ENCODE measurements at regions not wholly inside any gene's neighbourhood (a gene's known extent, or its start where the extent isn't known, plus 50 kb on each side); places are given as distances from the start of the nearest gene placed in this dataset.

DNA sequence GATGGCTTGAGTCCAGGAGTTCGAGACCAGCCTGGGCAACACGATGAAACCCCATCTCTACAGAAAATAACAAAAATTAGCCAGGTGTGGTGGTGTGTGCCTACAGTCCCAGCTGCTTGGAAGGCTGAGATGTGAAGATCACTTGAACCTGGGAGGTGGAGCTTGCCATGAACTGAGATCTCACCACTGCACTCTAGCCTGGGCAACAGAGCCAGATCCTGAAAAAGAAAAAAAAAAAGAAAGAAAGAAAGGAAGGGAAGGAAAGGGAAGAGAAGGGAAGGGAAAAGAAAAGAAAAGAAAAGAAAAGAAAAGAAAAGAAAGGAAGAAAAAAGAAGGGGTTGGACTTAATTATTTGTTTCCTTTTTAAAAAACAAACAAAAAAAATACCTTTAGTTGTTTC is 764.2 kb downstream of the IRX1 start:
- DNase-seq (ENCODE audit: low read depth in 4 of 4, low spot score in 3 of 4): no peak

DNA sequence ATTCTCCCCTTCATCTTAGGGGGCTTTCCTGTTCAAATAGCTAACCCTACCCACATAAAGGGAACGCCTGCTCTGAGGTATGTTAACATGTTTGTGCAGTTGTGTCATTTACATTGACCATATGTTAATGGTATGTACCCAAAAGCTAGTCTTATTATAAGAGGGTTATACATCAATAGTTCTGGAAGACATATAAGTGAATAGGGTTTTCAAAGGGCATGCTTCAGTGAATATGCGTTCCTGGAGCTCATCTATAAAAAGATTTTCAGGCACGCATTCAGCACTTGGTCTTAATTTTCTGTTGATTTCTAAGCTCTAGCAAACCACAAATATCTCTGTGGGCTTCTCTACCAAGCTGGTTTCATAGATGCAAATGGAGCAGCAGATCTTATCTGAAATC is 766.1 kb downstream of the IRX1 start:
- DNase-seq (ENCODE audit: low read depth in 4 of 4, low spot score in 3 of 4): no peak

DNA sequence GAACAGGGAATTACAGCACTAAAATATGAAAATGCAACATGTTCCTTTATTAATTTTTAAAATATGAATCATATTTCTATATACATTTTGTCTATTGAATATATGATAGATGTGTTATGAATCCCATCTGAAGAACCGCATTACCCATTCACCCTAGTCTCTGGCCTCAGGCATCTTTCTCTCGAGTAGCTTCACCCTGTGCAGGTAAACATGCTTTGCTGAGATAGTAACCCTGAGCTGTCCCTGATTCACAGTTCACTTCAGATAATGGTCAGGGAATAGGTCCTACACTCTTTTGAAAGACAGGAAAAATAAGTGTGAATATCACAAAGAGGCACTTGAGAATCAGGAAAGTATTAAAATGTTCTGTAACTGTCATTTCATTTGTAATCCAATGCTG is 766.8 kb downstream of the IRX1 start:
- DNase-seq (ENCODE audit: low read depth in 4 of 4, low spot score in 3 of 4): no peak

GRCh38 chr5:4363045-4363444 is 767.4 kb downstream of the IRX1 start:
- DNase-seq (ENCODE audit: low read depth in 4 of 4, low spot score in 3 of 4): no peak

- DNase-seq (ENCODE audit: low read depth in 4 of 4, low spot score in 3 of 4): no peak
These were observed 771.0 kb downstream of the IRX1 start for GRCh38 chr5:4366628-4367027.

GRCh38 chr5:4370218-4370617 is 769.9 kb upstream of the ADAMTS16 start:
- DNase-seq (ENCODE audit: low read depth in 4 of 4, low spot score in 3 of 4): no peak

- no peak for DNase-seq (ENCODE audit: low read depth in 4 of 4, low spot score in 3 of 4)
These were observed 767.6 kb upstream of the ADAMTS16 start for GRCh38 chr5:4372481-4372880.

GRCh38 chr5:4373051-4373820 is 766.9 kb upstream of the ADAMTS16 start:
- no peak for DNase-seq (ENCODE audit: low read depth in 4 of 4, low spot score in 3 of 4)

GRCh38 chr5:4374866-4375265 is 765.3 kb upstream of the ADAMTS16 start:
- no peak for DNase-seq (ENCODE audit: low read depth in 4 of 4, low spot score in 3 of 4)

DNA sequence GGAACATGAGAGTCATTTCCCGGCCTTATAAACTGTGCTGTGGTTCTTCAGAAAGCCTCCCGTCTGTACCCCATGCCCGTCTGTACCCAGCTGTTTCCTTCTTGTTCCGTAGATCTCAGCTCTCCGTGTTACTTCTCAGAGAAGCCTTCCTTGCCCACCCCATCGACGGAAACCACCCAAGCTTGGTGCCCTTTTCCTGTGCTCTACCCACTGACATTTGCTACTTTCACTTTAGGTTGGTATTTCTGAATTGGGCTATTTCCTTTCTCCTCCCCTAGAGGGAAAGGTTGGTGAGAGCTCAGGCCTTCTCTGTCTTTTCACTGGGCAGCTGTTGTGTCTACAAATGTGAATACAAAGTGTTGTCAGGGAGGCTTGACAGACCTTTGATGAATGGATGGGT is 764.5 kb upstream of the ADAMTS16 start:
- DNase-seq (ENCODE audit: low read depth in 4 of 4, low spot score in 3 of 4): no peak

GRCh38 chr5:4383102-4383501 is 757.0 kb upstream of the ADAMTS16 start:
- DNase-seq (ENCODE audit: low read depth in 4 of 4, low spot score in 3 of 4): peak in 3 of 4 donors; percentile 12 to 16 (median 14)

DNA sequence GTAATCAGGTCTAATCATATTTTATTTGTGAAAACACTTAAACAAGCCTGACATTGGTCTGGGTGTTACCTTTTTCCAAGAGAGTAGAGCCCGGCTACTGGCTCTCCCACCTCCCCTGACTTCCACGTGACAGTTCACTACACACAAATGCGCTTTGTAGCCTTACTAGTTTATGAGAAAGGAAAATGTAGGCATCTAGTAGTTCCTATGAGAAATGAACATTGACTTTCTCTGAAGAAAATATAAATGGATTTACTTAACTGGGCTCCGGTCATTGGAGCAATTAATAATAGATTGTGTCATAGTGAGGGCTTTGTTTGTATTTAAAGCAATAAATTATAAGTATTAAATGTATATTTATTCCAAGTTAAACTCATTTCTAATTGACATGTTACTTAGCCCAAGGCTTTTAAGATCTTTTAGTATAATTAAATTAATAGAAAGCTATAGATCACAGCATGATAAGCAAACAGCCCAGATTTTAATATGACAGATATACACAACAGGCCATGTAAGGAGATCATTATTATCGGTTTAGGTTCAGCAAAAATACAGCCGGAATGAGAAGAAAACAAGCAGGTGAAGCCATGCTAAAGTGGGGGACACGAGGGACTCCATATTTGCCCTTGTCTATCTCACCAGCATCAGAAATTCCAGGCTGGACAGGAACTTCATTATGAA is 756.5 kb upstream of the ADAMTS16 start:
- DNase-seq (ENCODE audit: low read depth in 4 of 4, low spot score in 3 of 4): peak in 1 of 4 donors; percentile 10

- no peak for DNase-seq (ENCODE audit: low read depth in 4 of 4, low spot score in 3 of 4)
These were observed 755.5 kb upstream of the ADAMTS16 start for GRCh38 chr5:4384649-4385048.

DNA sequence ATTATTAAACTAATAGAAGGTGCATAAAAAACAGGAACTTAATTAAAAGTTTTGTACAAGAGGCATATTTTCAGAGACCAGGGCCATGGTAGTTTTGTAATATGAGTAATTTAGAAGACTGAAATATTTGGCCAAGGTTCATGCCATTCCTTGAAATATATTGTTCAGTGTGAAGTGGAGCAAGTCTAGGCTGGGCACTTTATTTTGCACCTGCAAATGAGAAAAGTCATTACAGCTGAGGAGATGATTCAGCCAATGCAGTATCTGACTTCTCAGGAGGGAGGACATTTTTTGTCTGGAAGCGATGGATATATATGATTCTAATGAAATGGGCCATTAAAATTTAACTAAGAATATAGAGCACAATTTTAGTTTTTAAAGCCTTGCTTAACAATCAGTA is 754.0 kb upstream of the ADAMTS16 start:
- DNase-seq (ENCODE audit: low read depth in 4 of 4, low spot score in 3 of 4): no peak

DNA sequence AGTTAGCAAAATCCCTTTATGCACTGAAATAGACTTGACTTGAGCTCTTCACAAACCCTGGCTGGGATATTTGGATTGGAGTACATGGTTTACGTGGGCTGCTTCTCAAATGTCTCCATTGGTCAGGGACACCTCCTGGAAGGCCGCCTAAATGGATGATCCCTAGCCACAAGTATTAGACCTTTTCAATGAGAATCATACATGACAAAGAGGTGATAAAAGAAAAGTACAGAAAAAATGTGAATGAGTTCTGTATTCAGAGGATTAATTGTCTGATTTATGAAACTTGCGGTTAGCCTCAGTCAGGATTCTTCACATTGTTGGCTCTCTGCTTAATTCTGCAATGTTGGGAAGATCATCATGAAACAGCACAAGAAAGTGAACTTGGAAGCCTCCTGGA is 752.8 kb upstream of the ADAMTS16 start:
- no peak for DNase-seq (ENCODE audit: low read depth in 4 of 4, low spot score in 3 of 4)

DNA sequence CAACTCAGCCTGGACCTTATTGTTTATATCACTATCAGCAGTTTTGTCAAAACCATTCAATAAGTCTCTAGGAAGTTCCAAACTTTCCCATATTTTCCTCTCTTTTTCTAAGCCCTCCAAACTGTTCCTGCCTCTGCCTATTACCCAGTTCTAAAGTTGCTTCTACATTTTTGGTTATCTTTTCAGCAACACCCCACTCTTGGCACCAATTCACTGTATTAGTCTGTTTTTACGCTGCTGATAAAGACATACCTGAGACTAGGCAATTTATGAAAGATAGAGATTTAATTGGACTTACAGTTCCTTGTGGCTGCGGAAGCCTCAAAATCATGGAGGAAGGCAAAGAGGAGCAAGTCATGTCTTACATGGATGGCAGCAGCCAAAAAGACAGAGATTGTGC is 744.4 kb upstream of the ADAMTS16 start:
- no peak for DNase-seq (ENCODE audit: low read depth in 4 of 4, low spot score in 3 of 4)

DNA sequence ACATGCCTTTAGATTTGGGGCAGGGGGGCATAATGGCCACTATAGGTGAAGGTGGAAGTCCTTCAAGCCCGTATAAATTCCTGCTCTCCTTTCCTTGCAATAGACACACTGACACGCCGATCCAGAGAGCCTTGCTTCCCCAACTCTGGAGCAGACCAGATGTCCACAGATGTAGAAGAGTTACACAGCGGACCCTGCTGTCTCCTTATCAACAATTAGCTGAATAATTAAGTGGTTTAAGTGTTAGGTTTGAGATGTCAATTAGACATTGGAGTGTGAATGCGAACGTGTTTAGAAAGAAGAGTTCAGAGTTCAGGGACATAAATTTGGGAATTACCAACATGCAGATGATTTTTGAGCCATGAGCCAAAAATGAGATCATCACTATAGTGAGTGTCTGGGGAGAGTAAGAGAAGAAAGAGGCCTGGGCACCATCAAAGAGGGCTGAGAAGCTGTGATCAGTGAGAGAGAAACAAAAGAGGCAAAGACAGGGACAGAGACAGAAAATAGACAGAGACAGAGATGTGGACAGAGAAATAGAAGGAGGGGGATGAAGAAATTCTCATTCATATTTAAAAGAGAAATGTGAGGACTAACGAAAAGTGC is 734.4 kb upstream of the ADAMTS16 start:
- DNase-seq (ENCODE audit: low read depth in 4 of 4, low spot score in 3 of 4): no peak

- DNase-seq (ENCODE audit: low read depth in 4 of 4, low spot score in 3 of 4): no peak
These were observed 730.0 kb upstream of the ADAMTS16 start for GRCh38 chr5:4410151-4410550.

- DNase-seq (ENCODE audit: low read depth in 4 of 4, low spot score in 3 of 4): no peak
These were observed 728.5 kb upstream of the ADAMTS16 start for GRCh38 chr5:4411664-4412063.

DNA sequence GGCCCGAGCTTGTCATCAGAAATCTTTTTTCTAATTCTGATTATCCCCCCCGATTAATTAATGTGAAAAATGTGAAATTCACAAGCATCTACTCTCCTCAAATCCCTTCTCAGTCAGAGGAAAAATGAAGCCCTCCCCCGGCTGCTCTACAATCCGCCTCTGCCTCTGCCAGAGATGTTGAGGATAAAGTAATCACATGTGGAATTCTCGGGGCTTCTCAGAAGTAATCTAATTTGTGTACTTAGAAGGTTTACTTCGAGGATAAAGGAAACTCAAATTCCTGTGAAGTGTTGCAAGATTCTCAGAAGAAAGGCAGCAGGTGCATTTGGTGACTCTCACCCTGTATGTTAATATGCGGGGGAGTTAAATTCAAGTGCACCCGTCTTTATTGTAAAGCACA is 726.1 kb upstream of the ADAMTS16 start:
- DNase-seq (ENCODE audit: low read depth in 4 of 4, low spot score in 3 of 4): no peak

- DNase-seq (ENCODE audit: low read depth in 4 of 4, low spot score in 3 of 4): no peak
These were observed 722.0 kb upstream of the ADAMTS16 start for GRCh38 chr5:4418084-4418483.

DNA sequence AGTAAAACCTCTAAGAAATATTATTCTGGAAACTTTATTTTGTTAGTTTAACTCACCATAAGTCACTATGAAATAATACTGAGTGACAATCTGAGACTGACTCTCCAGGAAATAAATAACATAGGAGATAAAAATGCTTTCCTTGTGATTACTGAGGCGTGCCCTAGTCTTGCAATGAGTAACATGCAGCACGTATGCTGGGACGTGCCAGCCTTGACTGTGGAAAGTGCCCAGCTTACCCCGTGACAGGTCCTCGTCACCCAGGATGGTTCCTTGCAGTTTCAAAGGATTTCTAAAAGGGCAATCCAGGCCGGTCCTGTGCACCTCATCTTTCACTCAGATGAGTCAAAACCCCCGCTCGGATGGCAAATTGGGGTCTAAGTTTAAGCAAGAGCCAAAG is 720.8 kb upstream of the ADAMTS16 start:
- DNase-seq (ENCODE audit: low read depth in 4 of 4, low spot score in 3 of 4): no peak
